22Rv1 (cell line): ENCODE measurements at regions not wholly inside any gene's neighbourhood (a gene's known extent, or its start where the extent isn't known, plus 50 kb on each side); places are given as distances from the start of the nearest gene placed in this dataset.

Experiments used
- ZFX ChIP-seq: fragments of 450-650 bp; IDR thresholded peaks from 2 replicates; pipeline ENCODE4 v1.6.1; 2017; ENCODE audit warnings: antibody characterized with exemption, borderline replicate concordance
- TF ChIP-seq, protein P1 (sequence below): fragments of 450-650 bp; IDR thresholded peaks from 2 replicates; pipeline ENCODE4 v1.5.1; 2017; ENCODE audit warnings: mild to moderate bottlenecking

DNA sequence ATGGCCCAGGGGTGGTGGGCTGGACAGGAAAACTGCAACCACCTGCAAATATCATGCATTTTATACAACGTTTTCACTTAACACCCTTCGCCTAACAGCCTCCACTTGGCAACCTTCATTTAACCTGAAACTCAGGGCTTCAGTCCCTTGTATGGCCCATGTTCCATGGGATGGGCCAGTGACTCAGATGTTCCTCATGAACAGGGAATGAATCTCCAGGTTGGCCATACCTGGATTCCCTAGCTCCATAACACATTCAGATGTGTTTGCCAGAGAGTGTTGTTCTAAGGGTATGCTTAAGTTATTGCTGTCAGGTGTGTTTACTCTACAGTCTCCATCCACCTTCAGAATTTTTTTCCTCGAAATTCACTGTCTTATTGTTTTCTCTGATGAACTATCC lies 316.9 kb downstream of the JRKL start:
- TF ChIP-seq, protein P1, sequence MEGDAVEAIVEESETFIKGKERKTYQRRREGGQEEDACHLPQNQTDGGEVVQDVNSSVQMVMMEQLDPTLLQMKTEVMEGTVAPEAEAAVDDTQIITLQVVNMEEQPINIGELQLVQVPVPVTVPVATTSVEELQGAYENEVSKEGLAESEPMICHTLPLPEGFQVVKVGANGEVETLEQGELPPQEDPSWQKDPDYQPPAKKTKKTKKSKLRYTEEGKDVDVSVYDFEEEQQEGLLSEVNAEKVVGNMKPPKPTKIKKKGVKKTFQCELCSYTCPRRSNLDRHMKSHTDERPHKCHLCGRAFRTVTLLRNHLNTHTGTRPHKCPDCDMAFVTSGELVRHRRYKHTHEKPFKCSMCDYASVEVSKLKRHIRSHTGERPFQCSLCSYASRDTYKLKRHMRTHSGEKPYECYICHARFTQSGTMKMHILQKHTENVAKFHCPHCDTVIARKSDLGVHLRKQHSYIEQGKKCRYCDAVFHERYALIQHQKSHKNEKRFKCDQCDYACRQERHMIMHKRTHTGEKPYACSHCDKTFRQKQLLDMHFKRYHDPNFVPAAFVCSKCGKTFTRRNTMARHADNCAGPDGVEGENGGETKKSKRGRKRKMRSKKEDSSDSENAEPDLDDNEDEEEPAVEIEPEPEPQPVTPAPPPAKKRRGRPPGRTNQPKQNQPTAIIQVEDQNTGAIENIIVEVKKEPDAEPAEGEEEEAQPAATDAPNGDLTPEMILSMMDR, result no peak
- no peak for TF ChIP-seq ZFX
